Stimulated activated CD8-positive, alpha-beta memory T cell treated with anti-CD3 and anti-CD28 coated beads, Interleukin-4, amount 100 ng/mL, for 4 hours (primary cell): ENCODE measurements at regions not wholly inside any gene's neighbourhood (a gene's known extent, or its start where the extent isn't known, plus 50 kb on each side); places are given as distances from the start of the nearest gene placed in this dataset.

Experiments
- DNase-seq, 2 donors: peaks; one replicate each; pipeline ENCODE4 v3.0.0-alpha.2; 2020; ENCODE audit warnings: low read depth in 2 of 2, low spot score in 1 of 2

GRCh38 chr12:90899456-90900182 lies 55.4 kb downstream of the CCER1 start:
- DNase-seq = no peak

GRCh38 chr12:90897986-90898385 lies 57.0 kb downstream of the CCER1 start:
- DNase-seq = no peak

- DNase-seq = no peak
These were observed 57.7 kb downstream of the CCER1 start for GRCh38 chr12:90897316-90897715.

- no peak for DNase-seq
These were observed 58.2 kb downstream of the CCER1 start for GRCh38 chr12:90896821-90897220.

- no peak for DNase-seq
These were observed 58.8 kb downstream of the CCER1 start for GRCh38 chr12:90896164-90896563.

GRCh38 chr12:90888316-90888715 lies 66.7 kb downstream of the CCER1 start:
- no peak for DNase-seq

GRCh38 chr12:90883456-90883855 lies 71.5 kb downstream of the CCER1 start:
- no peak for DNase-seq

GRCh38 chr12:90871726-90872096 lies 83.3 kb downstream of the CCER1 start:
- no peak for DNase-seq

GRCh38 chr12:90870971-90871725 lies 83.8 kb downstream of the CCER1 start:
- DNase-seq = no peak

- DNase-seq = no peak
These were observed 86.3 kb downstream of the CCER1 start for GRCh38 chr12:90868626-90869025.

- no peak for DNase-seq
These were observed 95.4 kb downstream of the CCER1 start for GRCh38 chr12:90859591-90859990.

GRCh38 chr12:90858252-90858651 lies 96.7 kb downstream of the CCER1 start:
- no peak for DNase-seq

GRCh38 chr12:90855534-90855933 lies 99.4 kb downstream of the CCER1 start:
- DNase-seq = no peak

- no peak for DNase-seq
These were observed 100.8 kb downstream of the CCER1 start for GRCh38 chr12:90854136-90854689.

- DNase-seq = no peak
These were observed 102.9 kb downstream of the CCER1 start for GRCh38 chr12:90851800-90852718.

- DNase-seq = no peak
These were observed 112.5 kb downstream of the CCER1 start for GRCh38 chr12:90842477-90842876.

- no peak for DNase-seq
These were observed 113.6 kb downstream of the CCER1 start for GRCh38 chr12:90841336-90841735.

GRCh38 chr12:90839346-90839745 lies 115.6 kb downstream of the CCER1 start:
- no peak for DNase-seq

GRCh38 chr12:90836689-90837088 lies 118.3 kb downstream of the CCER1 start:
- no peak for DNase-seq

GRCh38 chr12:90833228-90833627 lies 121.7 kb downstream of the CCER1 start:
- DNase-seq = no peak

- DNase-seq = no peak
These were observed 122.5 kb downstream of the CCER1 start for GRCh38 chr12:90832427-90832826.
